ENCODE measurements at regions not wholly inside any gene's neighbourhood (a gene's known extent, or its start where the extent isn't known, plus 50 kb on each side); places are given as distances from the start of the nearest gene placed in this dataset.

GRCh38 chr15:85924088-85924487 lies 129.4 kb upstream of the KLHL25 start:
- no peak for TF ChIP-seq CTCF (IDR thresholded peaks at IDR 0.05)
- no peak for TF ChIP-seq POLR2A (IDR thresholded peaks at IDR 0.05)

All from right lobe of liver (tissue), 4 donors.